GM19452 (cell line): ENCODE measurements at regions not wholly inside any gene's neighbourhood (a gene's known extent, or its start where the extent isn't known, plus 50 kb on each side); places are given as distances from the start of the nearest gene placed in this dataset.
"Not testable (repeated sequence)": the region's sequence is repeated elsewhere in the genome, so short reads cannot be mapped to it uniquely, and the experiment has no call there.

Experiments
- ATAC-seq: cut with Tn5 transposase; IDR thresholded peaks from one replicate; pipeline ENCODE4 v1.9.1; 2021; ENCODE audit not compliant: unreplicated experiment

DNA sequence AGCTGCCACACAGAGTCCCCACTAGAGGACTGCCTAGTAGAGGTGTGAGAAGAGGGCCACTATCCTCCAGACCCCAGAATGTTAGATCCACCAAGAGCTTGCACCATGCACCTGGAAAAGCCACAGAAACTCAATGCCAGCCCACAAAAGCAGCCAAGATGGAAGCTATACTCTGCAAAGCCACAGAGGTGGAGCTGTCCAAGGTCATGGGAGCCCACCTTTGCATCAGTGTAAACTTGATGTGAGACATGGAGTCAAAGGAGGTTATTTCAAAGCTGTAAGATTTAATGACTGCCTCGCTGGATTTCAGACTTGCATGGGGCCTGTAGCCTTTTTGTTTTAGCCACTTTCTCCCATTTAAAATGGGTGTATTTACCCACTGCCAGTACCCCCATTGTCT, 1030.1 kb upstream of the GRIA3 start:
- no peak for ATAC-seq

- ATAC-seq, result no peak
Observed at GRCh38 chrX:122168241-122168640, 1015.8 kb upstream of the GRIA3 start.

DNA sequence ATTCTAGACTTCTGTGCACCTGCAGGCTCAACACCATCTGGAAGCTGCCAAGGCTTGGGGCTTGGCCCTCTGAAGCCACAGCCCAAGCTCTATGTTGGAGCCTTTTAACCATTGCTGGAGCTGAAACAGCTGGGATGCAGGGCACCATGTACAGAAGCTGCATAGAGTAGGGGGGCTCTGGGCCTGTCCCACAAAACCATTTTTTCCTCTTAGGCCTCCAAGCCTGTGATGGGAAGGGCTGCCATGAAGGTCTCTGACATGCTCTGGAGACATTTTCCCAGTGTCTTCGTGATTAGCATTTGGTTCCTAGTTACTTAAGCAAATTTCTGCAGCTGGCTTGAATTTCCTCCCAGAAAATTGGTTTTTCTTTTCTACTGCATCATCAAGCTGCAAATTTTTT, 999.3 kb upstream of the GRIA3 start:
- ATAC-seq, result no peak

GRCh38 chrX:122187069-122187713, 996.9 kb upstream of the GRIA3 start:
- no peak for ATAC-seq

GRCh38 chrX:122188751-122189150, 995.3 kb upstream of the GRIA3 start:
- ATAC-seq, result no peak

DNA sequence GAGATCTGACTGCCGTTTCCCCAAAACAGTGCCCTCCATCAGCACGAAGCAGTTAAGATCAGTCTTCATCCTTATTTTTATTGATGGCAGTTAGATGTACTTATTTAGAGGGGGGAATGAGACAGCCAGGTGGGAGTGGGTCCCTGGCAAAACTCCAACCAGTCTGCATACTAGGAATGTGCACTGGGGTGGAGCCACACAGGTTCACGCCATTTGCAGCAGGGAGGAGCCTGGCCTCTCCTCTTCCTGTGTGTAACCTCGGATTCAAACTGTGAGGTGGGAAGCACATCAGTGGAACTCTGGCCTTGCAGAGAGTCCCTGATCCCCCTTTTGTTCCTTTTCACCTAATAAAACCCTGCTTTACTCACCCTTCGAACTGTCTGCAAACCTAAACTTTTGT, 987.7 kb upstream of the GRIA3 start:
- no peak for ATAC-seq

DNA sequence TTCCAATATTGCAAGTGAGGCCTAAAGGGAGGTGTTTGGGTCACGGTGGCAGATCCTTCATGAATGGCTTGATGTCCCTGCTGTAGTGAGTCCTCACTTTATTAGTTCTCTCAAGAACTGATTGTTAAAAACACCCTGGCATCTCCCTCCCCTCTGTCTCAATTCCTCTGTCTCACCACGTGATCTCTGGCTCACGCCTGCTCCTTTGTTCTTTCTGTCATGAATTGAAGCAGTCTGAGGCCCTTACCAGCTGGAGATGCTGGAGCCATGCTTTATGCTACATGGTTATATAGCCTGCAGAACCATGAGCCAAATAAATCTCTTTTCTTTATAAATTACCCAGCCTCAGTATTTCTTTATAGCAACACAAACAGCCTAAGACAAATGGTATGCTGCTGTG, 980.7 kb upstream of the GRIA3 start:
- ATAC-seq, result no peak

GRCh38 chrX:122218666-122219065, 965.4 kb upstream of the GRIA3 start:
- no peak for ATAC-seq

- ATAC-seq, result no peak
Observed at GRCh38 chrX:122219226-122219625, 964.9 kb upstream of the GRIA3 start.

- ATAC-seq, result no peak
Observed at GRCh38 chrX:122219735-122220134, 964.3 kb upstream of the GRIA3 start.

DNA sequence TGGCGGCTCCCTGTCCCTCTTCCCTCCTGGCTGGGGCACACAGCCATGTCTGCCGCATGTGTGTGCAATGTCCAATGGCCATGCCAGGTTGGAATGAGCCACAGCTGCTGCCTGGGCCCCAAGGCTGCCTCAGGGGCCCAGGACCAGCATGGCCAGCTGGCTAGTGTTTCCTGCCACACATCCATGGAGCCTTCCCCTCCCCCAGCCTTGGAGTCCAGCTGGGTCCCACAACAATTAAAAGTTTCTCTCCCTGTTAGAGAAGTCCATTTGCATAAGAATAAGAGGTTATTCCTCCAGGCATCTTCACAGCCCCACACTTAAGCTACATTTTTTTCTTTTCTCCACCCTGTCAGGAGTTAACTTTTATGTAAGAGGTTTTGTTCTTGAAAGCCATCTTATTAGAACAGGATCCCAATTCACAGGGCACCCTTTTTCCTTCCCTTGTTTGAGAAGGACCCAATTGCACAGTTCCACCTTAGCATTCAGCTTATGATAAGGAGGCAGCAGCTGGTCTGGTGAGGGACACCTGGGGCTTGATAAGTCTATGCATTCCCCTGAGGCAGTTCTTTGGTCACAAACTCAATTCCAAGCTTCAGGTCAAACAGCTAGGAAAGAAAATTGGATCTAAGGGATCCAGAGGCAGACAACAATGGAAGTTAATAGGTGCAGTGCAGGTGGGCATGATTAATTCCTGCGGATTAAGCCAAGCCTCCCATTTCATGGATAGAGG, 963.3 kb upstream of the GRIA3 start:
- ATAC-seq, result no peak

- not testable (repeated sequence) for ATAC-seq
Observed at GRCh38 chrX:122221810-122222209, 962.3 kb upstream of the GRIA3 start.

GRCh38 chrX:122224137-122224536, 959.9 kb upstream of the GRIA3 start:
- not testable (repeated sequence) for ATAC-seq

GRCh38 chrX:122238801-122239200, 945.3 kb upstream of the GRIA3 start:
- ATAC-seq, result no peak

GRCh38 chrX:122241959-122242358, 942.1 kb upstream of the GRIA3 start:
- no peak for ATAC-seq

DNA sequence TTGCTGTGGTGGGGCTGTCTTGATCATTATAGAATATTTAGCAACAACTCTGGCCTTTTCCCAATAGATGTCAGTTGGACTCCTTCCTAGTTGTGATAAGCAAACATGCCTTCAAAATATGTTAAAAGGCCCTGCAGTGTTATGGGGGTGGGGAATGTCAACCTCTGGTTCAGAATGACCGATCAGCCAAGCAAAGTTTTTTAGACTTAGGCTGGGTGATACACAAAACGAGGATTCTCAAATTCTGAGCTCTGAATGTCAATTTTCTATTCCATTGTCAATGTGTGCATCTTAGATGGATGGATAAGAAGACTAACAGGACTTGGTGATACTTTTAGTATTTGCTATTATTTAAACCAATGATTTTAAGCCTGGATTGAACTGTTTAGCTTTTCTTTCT, 940.0 kb upstream of the GRIA3 start:
- ATAC-seq, result no peak

DNA sequence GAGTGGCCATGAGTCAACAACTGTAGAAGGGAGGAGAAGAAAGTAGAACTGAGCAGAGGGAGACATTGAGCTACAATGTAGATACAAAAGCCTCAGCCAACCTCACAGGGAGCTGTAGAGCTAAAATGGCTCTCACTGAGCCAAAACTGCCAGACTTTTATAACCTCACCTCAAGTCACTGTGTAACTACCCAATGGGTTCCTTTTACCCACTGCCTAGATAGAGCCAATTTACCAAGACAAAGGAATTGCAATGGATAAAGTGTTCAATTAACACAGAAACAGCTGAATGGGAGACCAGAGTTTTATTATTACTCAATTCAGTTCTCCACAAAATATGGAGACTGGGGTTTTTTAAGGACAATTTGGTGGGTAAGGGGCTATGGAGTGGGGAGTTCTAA, 938.9 kb upstream of the GRIA3 start:
- ATAC-seq, result no peak

GRCh38 chrX:122245943-122246342, 938.1 kb upstream of the GRIA3 start:
- no peak for ATAC-seq

DNA sequence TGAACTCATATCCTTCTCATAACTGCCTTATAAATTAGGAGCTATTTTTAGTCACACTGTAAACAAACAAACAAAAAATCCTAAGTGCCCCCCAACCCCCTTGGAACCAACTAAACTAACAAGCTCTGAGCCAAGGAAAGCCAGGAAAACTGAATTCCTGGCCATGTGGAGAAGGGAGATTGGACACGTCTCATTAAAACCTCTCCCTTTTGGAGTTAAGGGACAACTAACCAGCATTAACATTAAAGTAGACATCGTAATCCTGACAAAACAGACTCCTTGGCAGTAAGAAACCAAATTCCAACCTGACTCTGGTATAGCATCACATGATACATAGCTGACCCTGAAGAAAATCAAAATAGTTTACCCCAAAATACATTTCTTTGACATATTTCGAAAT, 937.1 kb upstream of the GRIA3 start:
- ATAC-seq, result no peak

- ATAC-seq, result no peak
Observed at GRCh38 chrX:122248681-122249080, 935.4 kb upstream of the GRIA3 start.

- ATAC-seq, result no peak
Observed at GRCh38 chrX:122252454-122252853, 931.6 kb upstream of the GRIA3 start.

DNA sequence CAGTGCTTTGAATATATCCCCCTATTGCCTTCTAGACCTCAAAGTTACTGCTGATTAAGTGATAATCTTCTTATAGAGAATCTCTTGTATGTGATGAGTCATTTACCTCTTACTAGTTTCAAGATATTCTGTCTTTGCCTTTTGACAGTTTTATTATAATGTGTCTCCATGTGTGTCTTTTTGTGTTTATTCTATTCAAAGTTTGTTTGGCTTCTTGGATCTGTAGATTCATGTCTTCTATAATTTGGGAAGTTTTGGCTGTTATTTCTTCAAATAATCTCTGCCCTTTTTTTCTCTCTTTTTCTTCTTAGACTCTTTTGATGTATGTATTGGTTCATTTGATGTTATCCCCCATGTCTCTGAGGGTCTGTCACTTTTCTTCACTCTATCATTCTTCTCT, 915.7 kb upstream of the GRIA3 start:
- no peak for ATAC-seq

GRCh38 chrX:122269243-122269781, 914.8 kb upstream of the GRIA3 start:
- no peak for ATAC-seq
